HG03196 (cell line): ENCODE measurements at regions not wholly inside any gene's neighbourhood (a gene's known extent, or its start where the extent isn't known, plus 50 kb on each side); places are given as distances from the start of the nearest gene placed in this dataset.
"Not testable (repeated sequence)": the region's sequence is repeated elsewhere in the genome, so short reads cannot be mapped to it uniquely, and the experiment has no call there.

ENCODE experiments used
- ATAC-seq: cut with Tn5 transposase; IDR thresholded peaks from one replicate; pipeline ENCODE4 v1.9.1; 2021; ENCODE audit not compliant: unreplicated experiment

GRCh38 chr6:115131709-115132490, 789.1 kb upstream of the HS3ST5 start:
- no peak for ATAC-seq

DNA sequence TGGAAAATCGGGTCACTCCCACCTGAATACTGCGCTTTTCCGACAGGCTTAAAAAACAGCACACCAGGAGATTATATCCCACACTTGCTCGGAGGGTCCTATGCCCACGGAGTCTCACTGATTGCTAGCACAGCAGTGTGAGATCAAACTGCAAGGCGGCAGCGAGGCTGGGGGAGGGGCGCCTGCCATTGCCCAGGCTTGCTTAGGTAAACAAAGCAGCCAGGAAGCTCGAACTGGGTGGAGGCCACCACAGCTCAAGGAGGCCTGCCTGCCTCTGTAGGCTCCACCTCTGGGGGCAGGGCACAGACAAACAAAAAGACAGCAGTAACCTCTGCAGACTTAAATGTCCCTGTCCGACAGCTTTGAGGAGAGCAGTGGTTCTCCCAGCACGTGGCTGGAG, 778.7 kb upstream of the HS3ST5 start:
- not testable (repeated sequence) for ATAC-seq

- no peak for ATAC-seq
Observed at GRCh38 chr6:115120391-115120790, 777.6 kb upstream of the HS3ST5 start.

DNA sequence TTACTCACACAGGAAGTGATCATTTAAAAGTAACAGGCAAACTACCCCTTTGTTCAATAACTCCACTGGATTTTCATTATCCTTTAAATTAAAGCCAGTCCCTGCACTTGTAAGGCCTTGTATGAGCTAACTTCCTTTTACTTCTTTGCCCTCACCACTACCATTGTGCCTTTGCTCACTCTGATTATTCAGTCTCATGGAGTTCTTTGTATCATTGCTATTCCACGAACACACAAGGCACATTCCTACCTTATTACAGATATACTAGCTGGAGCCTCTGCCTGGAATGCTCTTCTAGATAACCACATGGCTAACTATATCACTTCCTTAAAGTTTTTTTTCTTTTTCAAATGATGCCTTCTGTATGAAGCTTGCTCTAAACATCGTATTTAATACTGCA, 748.6 kb upstream of the HS3ST5 start:
- ATAC-seq = no peak

- ATAC-seq = no peak
Observed at GRCh38 chr6:115078555-115078954, 735.7 kb upstream of the HS3ST5 start.

DNA sequence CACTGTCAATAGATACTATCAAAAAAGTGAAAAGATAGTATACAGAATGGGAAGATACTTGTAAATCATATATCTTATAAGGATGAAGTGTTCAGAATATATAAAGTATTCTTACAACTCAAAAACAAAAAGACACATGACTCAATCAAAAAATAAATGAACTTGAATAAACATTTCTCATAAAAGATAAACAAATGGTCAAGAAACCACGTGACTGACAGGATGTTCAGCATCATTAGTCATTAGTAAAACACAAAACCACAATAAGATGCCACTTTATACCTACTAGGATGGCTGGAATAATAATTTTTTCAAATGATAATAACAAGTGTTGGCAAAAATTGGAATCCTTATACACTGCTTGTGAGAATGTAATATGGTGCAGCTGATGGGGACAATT, 729.1 kb upstream of the HS3ST5 start:
- no peak for ATAC-seq

GRCh38 chr6:115067690-115068447, 725.0 kb upstream of the HS3ST5 start:
- no peak for ATAC-seq

- no peak for ATAC-seq
Observed at GRCh38 chr6:115064680-115065079, 721.9 kb upstream of the HS3ST5 start.

- no peak for ATAC-seq
Observed at GRCh38 chr6:115060581-115060980, 717.8 kb upstream of the HS3ST5 start.

GRCh38 chr6:115058414-115059211, 715.8 kb upstream of the HS3ST5 start:
- no peak for ATAC-seq

DNA sequence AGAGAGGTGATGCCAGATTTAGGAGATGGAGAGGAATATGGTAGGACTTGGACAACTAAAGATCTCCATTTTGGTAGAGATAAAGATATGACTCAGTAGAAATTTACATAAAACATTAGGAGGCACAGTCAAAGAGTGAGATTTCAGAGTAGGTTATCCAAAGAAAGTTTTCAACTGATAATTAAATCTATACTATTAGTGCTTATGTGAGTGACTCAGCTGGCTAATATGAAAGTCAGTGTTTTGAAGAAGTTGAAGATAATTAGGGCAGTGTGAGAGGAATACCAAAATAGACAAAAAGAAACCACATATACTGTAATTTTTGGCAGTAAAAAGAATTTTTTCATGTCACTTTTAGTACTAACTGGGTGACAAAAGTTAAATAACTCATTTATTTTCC, 712.8 kb upstream of the HS3ST5 start:
- ATAC-seq = no peak

DNA sequence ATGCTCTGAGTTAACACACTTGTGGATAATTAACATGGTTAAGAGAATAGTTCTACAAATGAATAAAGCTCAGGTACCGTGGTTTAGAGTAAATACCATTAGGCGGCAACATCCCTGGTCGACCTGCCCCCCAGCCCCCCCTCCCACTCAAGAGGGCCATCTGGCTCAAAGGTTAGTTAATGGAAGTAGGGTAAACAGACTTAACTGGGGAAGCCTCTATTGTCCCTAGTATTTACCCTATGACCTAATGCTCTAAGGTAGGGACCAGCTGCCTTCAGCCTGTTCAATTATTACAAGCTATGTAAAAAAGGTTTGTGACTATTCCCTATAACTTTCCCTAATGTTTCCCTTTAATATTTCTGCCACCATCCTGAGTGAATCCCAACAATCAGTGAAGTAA, 711.4 kb upstream of the HS3ST5 start:
- not testable (repeated sequence) for ATAC-seq

DNA sequence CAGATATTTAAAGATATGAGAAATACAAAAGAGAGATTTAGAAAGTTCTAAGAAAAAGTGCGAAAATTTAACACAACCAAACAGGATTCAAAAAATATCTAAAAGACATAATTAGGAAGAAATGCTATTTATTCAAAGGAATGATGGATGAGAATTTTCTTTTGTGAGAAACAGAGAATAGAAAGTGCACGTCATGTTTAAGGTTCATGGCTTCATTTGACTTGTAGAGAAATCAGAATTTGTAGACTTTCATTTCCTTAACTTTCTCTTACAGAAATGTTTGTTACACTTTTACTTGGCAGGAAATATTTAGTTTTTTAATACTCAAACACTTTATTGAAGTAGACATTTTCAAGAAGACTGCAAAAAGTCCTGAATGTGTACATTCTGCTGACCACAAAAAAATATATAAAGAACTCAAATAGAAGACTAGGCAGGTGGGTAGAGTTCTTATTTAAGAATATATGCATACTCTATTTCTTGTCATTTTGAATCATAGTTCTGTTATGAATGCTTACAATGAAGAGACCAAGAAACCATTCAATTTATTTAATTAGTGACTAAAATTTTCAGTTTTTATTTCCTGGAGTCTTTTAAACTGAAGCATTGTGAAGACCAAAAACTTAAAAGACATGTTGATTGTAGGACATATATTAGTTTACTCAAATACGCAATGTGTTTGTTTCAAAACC, 710.5 kb upstream of the HS3ST5 start:
- ATAC-seq = no peak

DNA sequence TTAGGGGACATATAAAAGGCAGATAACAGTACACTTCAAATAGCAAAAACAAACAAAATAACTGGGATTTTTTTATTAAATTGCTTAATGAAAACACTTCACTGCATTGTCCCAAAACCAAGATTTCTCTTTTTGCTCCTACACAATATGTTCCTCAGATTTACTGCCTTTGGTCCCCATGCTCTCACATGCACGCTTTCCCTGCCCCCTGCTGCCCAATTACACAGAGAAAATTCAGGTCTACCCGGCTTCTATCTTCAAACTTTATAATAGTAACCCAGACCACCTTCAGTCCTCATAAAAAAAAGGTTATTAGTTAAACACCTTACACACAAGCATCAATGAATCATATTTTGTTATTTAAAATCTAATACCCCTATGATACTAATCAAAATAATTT, 673.8 kb upstream of the HS3ST5 start:
- ATAC-seq = no peak

DNA sequence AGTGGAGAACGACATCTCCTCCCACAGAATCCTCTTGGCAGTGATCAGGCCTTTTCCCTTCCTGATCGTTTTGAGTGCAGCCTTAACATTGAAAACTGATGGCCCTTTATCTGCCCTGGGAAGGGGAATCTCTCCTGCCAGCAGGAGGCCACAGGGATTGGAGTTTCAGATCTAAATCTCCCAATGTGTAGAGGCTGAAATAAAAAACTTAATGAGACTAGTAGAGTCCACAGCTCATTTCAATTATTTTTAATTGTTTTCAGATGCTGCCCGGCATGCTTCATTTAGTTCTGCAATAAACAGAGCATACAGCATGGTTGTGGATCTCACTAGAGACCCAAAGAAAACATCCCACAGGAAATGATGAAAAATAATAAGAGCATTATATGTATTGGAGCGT, 662.2 kb upstream of the HS3ST5 start:
- no peak for ATAC-seq

DNA sequence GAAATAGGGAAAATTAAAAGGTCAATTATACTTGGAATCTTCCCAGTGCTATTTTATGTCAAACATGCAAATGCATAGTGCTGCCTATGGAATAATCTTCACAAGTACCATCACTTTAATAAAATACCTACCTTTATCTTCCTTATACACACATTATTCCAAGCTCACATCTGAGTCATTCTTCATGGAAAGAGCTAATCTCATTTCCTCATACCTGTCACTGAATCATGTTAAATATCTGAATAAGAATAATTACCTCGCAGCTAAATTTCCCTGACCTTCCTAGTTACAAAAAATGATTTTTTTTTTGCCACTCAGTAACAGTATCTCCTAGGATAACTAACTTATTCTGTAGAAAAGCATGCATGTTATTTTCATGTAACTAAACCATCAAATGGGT, 661.4 kb upstream of the HS3ST5 start:
- ATAC-seq = no peak

GRCh38 chr6:115001731-115002350, 659.0 kb upstream of the HS3ST5 start:
- ATAC-seq = no peak

GRCh38 chr6:115000736-115001135, 657.9 kb upstream of the HS3ST5 start:
- ATAC-seq = no peak

- ATAC-seq = no peak
Observed at GRCh38 chr6:114998492-114998891, 655.7 kb upstream of the HS3ST5 start.

- ATAC-seq = peak; percentile 50
Observed at GRCh38 chr6:114997813-114998292, 655.0 kb upstream of the HS3ST5 start.
